ENCODE measurements at regions not wholly inside any gene's neighbourhood (a gene's known extent, or its start where the extent isn't known, plus 50 kb on each side); places are given as distances from the start of the nearest gene placed in this dataset.
A peak's percentile ranks its signal among the peaks of the same experiment; 100 is the strongest.

DNA sequence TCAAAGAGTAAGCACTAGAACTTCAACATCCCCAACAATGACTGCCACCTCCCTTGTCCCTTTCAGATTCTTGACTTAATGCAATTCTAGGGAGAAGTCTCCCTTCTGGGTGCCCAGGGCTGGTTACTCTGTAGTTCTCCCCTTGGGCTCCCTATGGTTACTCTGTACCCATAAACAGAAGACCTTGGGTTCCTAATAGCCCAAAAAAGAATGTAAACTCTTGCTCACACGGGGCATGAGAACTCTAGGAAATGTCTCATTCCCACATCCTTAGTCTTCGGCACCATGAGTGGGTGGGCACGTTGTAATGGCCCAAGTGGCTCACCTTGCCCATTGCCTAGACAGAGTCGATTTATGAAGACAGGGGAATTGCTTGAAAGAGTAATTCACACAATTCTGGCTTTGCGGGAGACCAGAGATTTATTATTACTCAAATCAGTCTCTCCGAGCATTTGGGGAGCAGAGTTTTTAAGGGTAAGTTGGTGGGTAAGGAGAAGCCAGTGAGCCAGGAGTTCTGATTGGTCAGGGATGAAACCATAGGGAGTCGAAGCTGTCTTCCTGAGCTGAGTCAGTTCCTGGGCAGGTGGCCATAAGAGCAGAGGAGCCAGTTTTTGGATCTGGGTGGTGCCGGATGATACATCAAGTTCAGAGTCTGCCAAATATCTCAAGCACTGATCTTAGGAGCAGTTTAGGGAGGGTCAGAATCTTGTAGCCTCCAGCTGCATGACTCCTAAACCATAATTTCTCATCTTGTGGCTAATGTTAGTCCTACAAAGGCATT is 61.2 kb upstream of the SIRPG start:
- Histone ChIP-seq H3K36me3 (ENCODE audit: control insufficient read depth in 1 of 2, insufficient read depth in 2 of 2, low read depth in 1 of 2, low read length in 2 of 2) (no peaks in the 10 kb centered on the region), H3K4me1 (ENCODE audit: control insufficient read depth, insufficient read depth, low read depth, low read length) (no peaks in the 10 kb centered on the region), H4K8ac (ENCODE audit: low read length) (no peak overlapping the region), H2BK5ac (ENCODE audit: low read depth, low read length, poor library complexity, severe bottlenecking) (no peak overlapping the region), H2BK15ac (ENCODE audit: low read depth, poor library complexity, severe bottlenecking) (no peak overlapping the region), H3K9me3 (ENCODE audit: control insufficient read depth, low read length) (no peaks in the 10 kb centered on the region), H4K91ac (ENCODE audit: low read length) (no peak overlapping the region), H3K4ac (ENCODE audit: low read depth in 1 of 2, low read length in 2 of 2) (no peak overlapping the region), H3K14ac (ENCODE audit: low read length in 2 of 2) (no peak overlapping the region), H2AK5ac (ENCODE audit: low read length, severe bottlenecking) (no peak overlapping the region), H2BK120ac (ENCODE audit: low read depth, low read length) (no peak overlapping the region), H3K27me3 (ENCODE audit: control insufficient read depth in 1 of 2, insufficient read depth in 1 of 2, low read length in 2 of 2) (no peaks in the 10 kb centered on the region), H3K18ac (ENCODE audit: low read depth in 1 of 2, low read length in 2 of 2) (no peak overlapping the region), H2BK12ac (ENCODE audit: low read length in 2 of 2) (no peak overlapping the region), H3K23ac (ENCODE audit: low read length in 2 of 2) (no peak overlapping the region), H3K9ac (ENCODE audit: low read length) (peak overlapping the region; percentile 53), H3K27ac (ENCODE audit: low read length, poor library complexity, severe bottlenecking) (no peak overlapping the region), H3K4me2 (ENCODE audit: low read length, poor library complexity, severe bottlenecking) (no peak overlapping the region), H3K4me3 (ENCODE audit: insufficient read depth in 1 of 2, low read depth in 1 of 2, low read length in 2 of 2) (peak overlapping the region in 1 of 2 experiments; percentile 42), H3K79me1 (replicated peaks; ENCODE audit: low read length, poor library complexity, severe bottlenecking) (no peaks in the 10 kb centered on the region), H2AFZ (ENCODE audit: low read depth, low read length) (no peak overlapping the region)
- DNase-seq, result no peak
- 76% methylated on average over 7 of the region's 8 CpGs for WGBS

DNA sequence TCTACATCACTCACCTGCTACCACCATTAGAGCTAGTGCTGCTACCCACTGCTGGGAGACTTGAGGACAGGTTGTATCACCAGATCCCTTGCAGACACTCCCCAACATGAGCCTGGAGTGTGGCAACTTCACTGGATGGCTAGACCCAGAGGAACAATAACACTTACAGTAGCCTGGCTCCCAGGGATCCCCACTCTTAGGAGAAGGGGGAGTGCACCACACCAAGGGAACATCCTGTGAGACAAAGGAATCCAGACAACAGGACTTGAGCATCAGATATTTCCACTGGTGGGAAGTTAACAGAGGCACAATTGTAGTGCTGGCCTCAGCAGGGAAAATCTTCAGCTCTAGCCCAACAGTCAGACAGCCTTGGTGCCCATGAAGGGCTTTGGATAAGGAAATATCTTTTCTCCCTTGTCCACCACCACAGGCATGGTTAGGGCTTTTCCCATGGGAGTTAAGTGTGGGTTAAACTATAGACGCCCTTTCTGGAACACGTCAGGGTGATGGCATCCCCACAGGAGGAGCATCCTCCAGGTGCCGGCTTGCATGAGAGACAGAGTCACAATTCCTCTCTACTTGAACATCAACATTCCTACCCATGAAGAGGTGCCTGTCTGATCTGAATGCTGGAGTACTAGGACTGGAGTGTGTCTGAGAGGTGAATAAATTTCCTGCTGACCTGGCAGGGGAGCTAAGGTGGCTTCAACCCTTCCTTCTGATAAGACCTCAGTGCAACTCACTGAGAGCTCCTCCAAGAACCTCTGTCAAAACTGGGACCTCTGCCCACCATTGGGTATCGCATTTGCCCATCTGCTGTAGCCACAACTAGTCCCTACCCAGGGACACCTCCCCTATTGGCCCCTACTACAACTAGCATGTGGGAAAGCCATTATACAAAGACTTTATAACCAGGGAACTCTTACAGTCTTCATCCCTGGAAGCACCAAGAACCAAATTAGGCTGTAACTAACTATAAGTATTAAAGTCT is 55.4 kb upstream of the SIRPG start:
- no peak for DNase-seq
- Histone ChIP-seq H3K4me3 (ENCODE audit: insufficient read depth in 1 of 2, low read depth in 1 of 2, low read length in 2 of 2) (no peak overlapping the region), H2BK120ac (ENCODE audit: low read depth, low read length) (no peak overlapping the region), H2BK15ac (ENCODE audit: low read depth, poor library complexity, severe bottlenecking) (no peak overlapping the region), H3K36me3 (ENCODE audit: control insufficient read depth in 1 of 2, insufficient read depth in 2 of 2, low read depth in 1 of 2, low read length in 2 of 2) (no peaks in the 10 kb centered on the region), H3K4me1 (ENCODE audit: control insufficient read depth, insufficient read depth, low read depth, low read length) (no peaks in the 10 kb centered on the region), H3K9ac (ENCODE audit: low read length) (no peak overlapping the region), H3K4me2 (ENCODE audit: low read length, poor library complexity, severe bottlenecking) (no peak overlapping the region), H3K27ac (ENCODE audit: low read length, poor library complexity, severe bottlenecking) (no peak overlapping the region), H2BK12ac (ENCODE audit: low read length in 2 of 2) (no peak overlapping the region), H2AFZ (ENCODE audit: low read depth, low read length) (no peak overlapping the region), H3K18ac (ENCODE audit: low read depth in 1 of 2, low read length in 2 of 2) (no peak overlapping the region), H3K79me1 (replicated peaks; ENCODE audit: low read length, poor library complexity, severe bottlenecking) (no peaks in the 10 kb centered on the region), H3K9me3 (ENCODE audit: control insufficient read depth, low read length) (peaks cover 6% of the 10 kb centered on the region), H3K4ac (ENCODE audit: low read depth in 1 of 2, low read length in 2 of 2) (no peak overlapping the region), H2AK5ac (ENCODE audit: low read length, severe bottlenecking) (no peak overlapping the region), H3K27me3 (ENCODE audit: control insufficient read depth in 1 of 2, insufficient read depth in 1 of 2, low read length in 2 of 2) (peaks cover 5 to 11% of the 10 kb centered on the region in 2 experiments), H3K23ac (ENCODE audit: low read length in 2 of 2) (no peak overlapping the region), H2BK5ac (ENCODE audit: low read depth, low read length, poor library complexity, severe bottlenecking) (no peak overlapping the region), H4K91ac (ENCODE audit: low read length) (no peak overlapping the region), H3K14ac (ENCODE audit: low read length in 2 of 2) (no peak overlapping the region), H4K8ac (ENCODE audit: low read length) (no peak overlapping the region)
- WGBS, result 86% methylated on average over 3 of the region's 4 CpGs

DNA sequence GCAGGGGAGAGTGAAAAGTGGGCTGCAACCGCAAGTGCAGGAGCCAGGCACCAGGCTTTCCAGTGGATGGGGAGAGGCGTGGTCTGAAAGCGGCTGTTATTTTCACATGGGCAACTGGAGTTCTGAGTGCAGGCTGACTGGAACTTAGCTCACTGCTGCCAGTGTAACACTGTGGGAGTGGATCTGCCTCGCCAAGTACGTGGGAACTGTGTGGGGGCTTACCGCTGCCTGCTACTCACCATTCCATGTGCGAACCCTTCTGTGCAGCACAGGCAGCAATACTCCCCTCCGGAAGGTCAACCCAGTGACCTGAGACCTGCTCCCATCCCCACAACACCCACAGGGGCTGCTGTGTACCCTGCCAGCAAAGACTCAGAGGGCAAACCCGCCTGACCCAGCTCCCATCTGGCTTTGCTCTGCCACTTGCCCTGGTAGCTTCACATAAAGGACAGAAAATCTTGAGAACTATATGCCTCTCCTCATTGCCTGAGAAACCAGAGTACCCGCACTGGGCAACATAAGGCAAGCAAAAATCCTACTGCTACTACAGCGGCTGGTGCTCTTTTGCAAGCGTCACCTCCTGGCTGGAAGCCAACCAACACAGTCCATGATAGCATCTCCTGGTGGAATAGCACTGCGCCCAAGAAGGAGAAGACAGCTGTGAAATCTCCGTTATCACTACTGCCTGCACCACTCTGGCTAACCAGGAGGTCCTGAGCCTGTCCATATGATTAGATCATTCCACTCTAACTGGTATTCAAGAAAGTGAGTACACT is 54.4 kb upstream of the SIRPG start:
- Histone ChIP-seq H2BK5ac (ENCODE audit: low read depth, low read length, poor library complexity, severe bottlenecking) (no peak overlapping the region), H3K23ac (ENCODE audit: low read length in 2 of 2) (no peak overlapping the region), H4K8ac (ENCODE audit: low read length) (no peak overlapping the region), H2AFZ (ENCODE audit: low read depth, low read length) (no peak overlapping the region), H2AK5ac (ENCODE audit: low read length, severe bottlenecking) (no peak overlapping the region), H3K14ac (ENCODE audit: low read length in 2 of 2) (no peak overlapping the region), H3K27me3 (ENCODE audit: control insufficient read depth in 1 of 2, insufficient read depth in 1 of 2, low read length in 2 of 2) (peaks cover 5 to 13% of the 10 kb centered on the region in 2 experiments), H3K4me3 (ENCODE audit: insufficient read depth in 1 of 2, low read depth in 1 of 2, low read length in 2 of 2) (no peak overlapping the region), H3K4me1 (ENCODE audit: control insufficient read depth, insufficient read depth, low read depth, low read length) (no peaks in the 10 kb centered on the region), H3K9me3 (ENCODE audit: control insufficient read depth, low read length) (peaks cover 6% of the 10 kb centered on the region), H3K4ac (ENCODE audit: low read depth in 1 of 2, low read length in 2 of 2) (no peak overlapping the region), H4K91ac (ENCODE audit: low read length) (no peak overlapping the region), H3K27ac (ENCODE audit: low read length, poor library complexity, severe bottlenecking) (no peak overlapping the region), H3K4me2 (ENCODE audit: low read length, poor library complexity, severe bottlenecking) (no peak overlapping the region), H3K9ac (ENCODE audit: low read length) (no peak overlapping the region), H3K18ac (ENCODE audit: low read depth in 1 of 2, low read length in 2 of 2) (no peak overlapping the region), H2BK12ac (ENCODE audit: low read length in 2 of 2) (no peak overlapping the region), H3K79me1 (replicated peaks; ENCODE audit: low read length, poor library complexity, severe bottlenecking) (no peaks in the 10 kb centered on the region), H3K36me3 (ENCODE audit: control insufficient read depth in 1 of 2, insufficient read depth in 2 of 2, low read depth in 1 of 2, low read length in 2 of 2) (no peaks in the 10 kb centered on the region), H2BK15ac (ENCODE audit: low read depth, poor library complexity, severe bottlenecking) (no peak overlapping the region), H2BK120ac (ENCODE audit: low read depth, low read length) (no peak overlapping the region)
- 81% methylated on average over 14 of the region's 14 CpGs for WGBS
- DNase-seq, result no peak

Data from mesenchymal stem cell (in vitro differentiated cells and primary cell).